HL-60 (cell line): ENCODE measurements at regions not wholly inside any gene's neighbourhood (a gene's known extent, or its start where the extent isn't known, plus 50 kb on each side); places are given as distances from the start of the nearest gene placed in this dataset.

Experiments
- DNase-seq, 2 experiments: peaks; one replicate each; pipeline ENCODE4 v3.0.0-alpha.2; 2010 to 2020; ENCODE audit warnings: low read depth in 1 of 2, low spot score in 1 of 2
- H3K27ac ChIP-seq: fragments of 250-450 bp; sonication (Bioruptor Pico); replicated peaks from 2 replicates; pipeline ENCODE4 v1.5.1; 2020; ENCODE audit warnings: mild to moderate bottlenecking, moderate library complexity
- H3K27me3 ChIP-seq: fragments of 250-450 bp; sonication (Bioruptor Pico); 2 replicates; pipeline ENCODE4 v1.5.1; 2021; ENCODE audit warnings: mild to moderate bottlenecking, moderate library complexity; ENCODE audit not compliant: insufficient read depth, poor library complexity, severe bottlenecking
- H3K4me3 ChIP-seq: replicated peaks from 2 replicates; pipeline ENCODE4 v1.5.1; 2011; ENCODE audit warnings: mild to moderate bottlenecking, control low read depth, low read length; ENCODE audit not compliant: insufficient read depth
- CTCF ChIP-seq: IDR thresholded peaks from one replicate; pipeline ENCODE4 v1.5.1; 2011; ENCODE audit warnings: low read length, control low read depth, inconsistent platforms; ENCODE audit not compliant: insufficient read depth
- GABPA ChIP-seq: IDR thresholded peaks from 2 replicates; pipeline ENCODE4 v1.6.1; 2012; ENCODE audit warnings: low read depth
- POLR2AphosphoS5 ChIP-seq: IDR thresholded peaks from 2 replicates; pipeline ENCODE4 v1.6.1; 2012; ENCODE audit warnings: low read depth
- REST ChIP-seq: IDR thresholded peaks from 2 replicates; pipeline ENCODE4 v1.6.1; 2012; ENCODE audit warnings: low read depth; ENCODE audit not compliant: insufficient replicate concordance
- SPI1 ChIP-seq: IDR thresholded peaks from 2 replicates; pipeline ENCODE4 v1.6.1; 2012; ENCODE audit warnings: low read depth, mild to moderate bottlenecking, borderline replicate concordance

GRCh38 chr3:981156-981555 is 111.7 kb upstream of the CNTN6 start:
- TF ChIP-seq POLR2AphosphoS5 (no peak), CTCF (no peak), GABPA (no peak), REST (no peak), SPI1 (no peak)
- Histone ChIP-seq H3K4me3 (no peak overlapping the region), H3K27ac (no peak overlapping the region), H3K27me3 (no peaks in the 10 kb centered on the region)
- no peak for DNase-seq

- TF ChIP-seq GABPA (no peak), POLR2AphosphoS5 (no peak), CTCF (no peak), REST (no peak), SPI1 (no peak)
- H3K27me3 ChIP-seq = no peaks in the 10 kb centered on the region
- no peak overlapping the region for H3K4me3 ChIP-seq
- no peak overlapping the region for H3K27ac ChIP-seq
- DNase-seq = no peak
These were observed 104.0 kb upstream of the CNTN6 start for GRCh38 chr3:988785-989184.

- Histone ChIP-seq H3K4me3 (no peak overlapping the region), H3K27ac (no peak overlapping the region), H3K27me3 (no peaks in the 10 kb centered on the region)
- TF ChIP-seq REST = no peak
- no peak for TF ChIP-seq GABPA
- no peak for TF ChIP-seq POLR2AphosphoS5
- no peak for TF ChIP-seq CTCF
- TF ChIP-seq SPI1 = no peak
- DNase-seq = no peak
These were observed 100.0 kb upstream of the CNTN6 start for GRCh38 chr3:992871-993270.
